GM10266 (cell line): ENCODE measurements at regions not wholly inside any gene's neighbourhood (a gene's known extent, or its start where the extent isn't known, plus 50 kb on each side); places are given as distances from the start of the nearest gene placed in this dataset.
"Not testable (repeated sequence)": the region's sequence is repeated elsewhere in the genome, so short reads cannot be mapped to it uniquely, and the experiment has no call there.

ENCODE experiments used
- DNase-seq: peaks from one replicate; pipeline ENCODE4 v3.0.0; 2012; ENCODE audit errors: extremely low spot score
- CTCF ChIP-seq: IDR thresholded peaks from 2 replicates; pipeline ENCODE4 v1.5.1; 2012; ENCODE audit warnings: mild to moderate bottlenecking, low read depth; ENCODE audit not compliant: control insufficient read depth, insufficient read depth; ENCODE audit errors: missing control alignments

- no peak for TF ChIP-seq CTCF
- no peak for DNase-seq
These were observed 443.5 kb downstream of the XIRP2 start for GRCh38 chr2:167331636-167332232.

GRCh38 chr2:167328808-167329207 lies 440.5 kb downstream of the XIRP2 start:
- not testable (repeated sequence) for DNase-seq

- no peak for DNase-seq
- TF ChIP-seq CTCF: no peak
These were observed 434.5 kb downstream of the XIRP2 start for GRCh38 chr2:167322795-167323194.

GRCh38 chr2:167318581-167318980 lies 430.3 kb downstream of the XIRP2 start:
- TF ChIP-seq CTCF: no peak
- no peak for DNase-seq

- no peak for TF ChIP-seq CTCF
- no peak for DNase-seq
These were observed 422.2 kb downstream of the XIRP2 start for GRCh38 chr2:167310442-167310841.
